ENCODE measurements at regions not wholly inside any gene's neighbourhood (a gene's known extent, or its start where the extent isn't known, plus 50 kb on each side); places are given as distances from the start of the nearest gene placed in this dataset.

GRCh38 chr21:24445517-24445916, 1161.8 kb downstream of the MRPL39 start:
- TF ChIP-seq EZH2 (IDR thresholded peaks at IDR 0.05; ENCODE audit: insufficient read depth, low read length), result no peak
- no peak for TF ChIP-seq CTCF (IDR thresholded peaks at IDR 0.05; ENCODE audit: insufficient read depth, low read depth, low read length)

Measured in astrocyte (in vitro differentiated cells and primary cell).